Thymus (tissue), 11 donors: ENCODE measurements at regions not wholly inside any gene's neighbourhood (a gene's known extent, or its start where the extent isn't known, plus 50 kb on each side); places are given as distances from the start of the nearest gene placed in this dataset.

Experiments
- DNase-seq, 9 donors: peaks; one replicate each; pipeline ENCODE4 v3.0.0-alpha.2; 2013; ENCODE audit warnings: low spot score in 9 of 9, low read depth in 6 of 9, missing footprints in 1 of 9
- H3K27ac ChIP-seq, 2 donors: one replicate each; pipeline ENCODE4 v1.5.1; 2013; ENCODE audit warnings: control low read depth in 1 of 2, low read depth in 1 of 2, low read length in 1 of 2, mild to moderate bottlenecking in 1 of 2, moderate library complexity in 1 of 2
- H3K27me3 ChIP-seq, 2 donors: one replicate each; pipeline ENCODE4 v1.5.1; 2013; ENCODE audit warnings: low read length in 1 of 2; ENCODE audit not compliant: control insufficient read depth in 2 of 2, insufficient read depth in 1 of 2
- H3K36me3 ChIP-seq, 2 donors: one replicate each; pipeline ENCODE4 v1.5.1; 2013; ENCODE audit warnings: low read length in 1 of 2, mild to moderate bottlenecking in 1 of 2, moderate library complexity in 1 of 2; ENCODE audit not compliant: control insufficient read depth in 2 of 2, insufficient read depth in 2 of 2
- H3K4me1 ChIP-seq, 2 donors: one replicate each; pipeline ENCODE4 v1.5.1; 2013; ENCODE audit warnings: low read length in 2 of 2; ENCODE audit not compliant: control insufficient read depth in 2 of 2, insufficient read depth in 2 of 2
- H3K4me3 ChIP-seq, 2 donors: one replicate each; pipeline ENCODE4 v1.5.1; 2013; ENCODE audit warnings: low read length in 2 of 2, control low read depth in 1 of 2, mild to moderate bottlenecking in 1 of 2
- H3K9me3 ChIP-seq, 2 donors: one replicate each; pipeline ENCODE4 v1.5.1; 2013; ENCODE audit warnings: low read length in 1 of 2, mild to moderate bottlenecking in 1 of 2; ENCODE audit not compliant: control insufficient read depth in 2 of 2, insufficient read depth in 1 of 2
- WGBS: extraction: QIAGEN DNeasy Blood & Tissue Kit; methylation state at CpG from one replicate; pipeline ENCODE4 v1.1.7; 2013; 5-methylcytosine and 5-hydroxymethylcytosine counted together
- donor health status: healthy.

DNA sequence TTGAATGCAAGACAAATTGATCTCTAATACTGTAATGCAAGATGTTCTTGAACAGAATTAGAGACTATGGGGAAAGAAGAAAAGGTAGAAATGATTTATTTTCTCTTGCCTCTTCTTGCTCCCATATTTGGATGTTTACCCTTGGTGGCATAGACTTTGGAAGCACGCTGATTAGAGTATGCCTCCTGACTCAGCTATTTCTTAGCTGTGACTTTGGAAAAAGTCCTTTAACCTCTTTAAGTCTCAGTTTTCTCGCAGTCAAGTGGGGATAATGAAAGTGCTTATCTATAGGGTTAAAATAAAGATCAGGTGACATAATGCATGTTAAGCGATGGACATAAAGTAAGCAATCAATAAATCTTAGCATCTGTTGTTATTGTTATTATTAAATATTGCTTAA is 545.5 kb downstream of the GLUD2 start:
- 92% methylated on average over 3 of the region's 3 CpGs for WGBS
- Histone ChIP-seq H3K27me3 (no peaks in the 10 kb centered on the region), H3K36me3 (no peaks in the 10 kb centered on the region), H3K4me3 (no peak overlapping the region), H3K27ac (no peak overlapping the region), H3K4me1 (no peaks in the 10 kb centered on the region), H3K9me3 (no peaks in the 10 kb centered on the region)
- DNase-seq: no peak

DNA sequence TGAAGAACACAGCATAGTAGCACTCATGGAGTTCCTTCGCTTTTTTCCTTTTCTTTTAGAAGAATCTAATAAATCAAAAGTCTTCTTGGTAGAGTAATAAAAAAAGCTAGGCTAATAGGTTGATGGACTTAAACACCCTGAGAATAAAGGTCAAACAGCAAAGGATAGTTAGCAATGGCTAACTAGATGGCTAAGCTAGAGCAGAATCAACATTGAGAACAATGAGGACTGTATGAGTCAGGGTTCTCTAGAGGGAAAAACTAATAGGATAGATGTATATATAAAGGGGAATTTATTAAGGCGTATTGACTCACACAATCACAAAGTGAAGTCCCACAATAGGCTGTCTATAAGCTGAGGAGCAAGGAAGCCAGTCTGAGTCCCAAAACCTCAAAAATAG is 550.9 kb downstream of the GLUD2 start:
- Histone ChIP-seq H3K4me1 (no peaks in the 10 kb centered on the region), H3K27me3 (no peaks in the 10 kb centered on the region), H3K27ac (no peak overlapping the region), H3K9me3 (no peaks in the 10 kb centered on the region), H3K4me3 (no peak overlapping the region), H3K36me3 (no peaks in the 10 kb centered on the region)
- WGBS: 97% methylated on average over 2 of the region's 2 CpGs
- DNase-seq: no peak

DNA sequence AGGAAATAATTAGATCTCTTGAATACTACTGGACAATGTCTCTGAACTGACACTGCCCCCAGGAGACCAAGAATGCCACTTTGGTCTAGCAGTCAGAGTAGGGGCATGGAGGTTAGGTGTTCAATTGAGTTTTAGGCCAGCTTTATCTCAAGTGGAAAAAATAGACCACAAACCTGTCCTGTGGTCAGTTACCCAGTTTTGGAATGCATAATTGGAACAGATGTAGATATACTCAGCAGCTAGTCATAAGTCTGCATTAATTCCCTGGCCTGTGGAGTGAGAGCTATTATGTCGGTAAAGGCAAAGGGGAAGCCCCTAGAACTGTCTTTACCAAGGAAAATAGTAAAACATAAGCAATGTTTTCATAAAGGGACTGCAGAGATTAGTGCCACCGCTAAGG is 587.7 kb downstream of the GLUD2 start:
- 96% methylated on average over 2 of the region's 2 CpGs for WGBS
- DNase-seq: no peak
- H3K4me1 ChIP-seq: no peaks in the 10 kb centered on the region
- no peaks in the 10 kb centered on the region for H3K27me3 ChIP-seq
- H3K4me3 ChIP-seq: no peak overlapping the region
- no peak overlapping the region for H3K27ac ChIP-seq
- no peaks in the 10 kb centered on the region for H3K36me3 ChIP-seq
- H3K9me3 ChIP-seq: no peaks in the 10 kb centered on the region

DNA sequence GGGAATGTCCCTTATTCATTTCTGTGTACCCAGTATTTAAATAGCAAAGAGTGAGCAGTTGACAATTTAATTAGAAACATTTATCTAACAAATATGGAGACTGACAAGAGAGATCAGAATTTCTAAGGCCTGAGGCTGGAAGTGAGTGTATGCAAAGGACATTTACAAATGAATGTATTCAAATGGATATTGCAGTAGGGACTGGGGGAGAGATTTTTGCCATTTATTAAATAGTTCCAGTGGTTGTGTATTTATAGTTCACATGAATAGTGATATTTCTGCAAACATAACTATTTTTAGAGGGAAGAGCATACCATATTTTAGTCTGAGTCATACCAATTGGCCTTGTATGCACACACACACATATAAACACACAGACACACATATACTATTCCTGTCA is 592.4 kb downstream of the GLUD2 start:
- Histone ChIP-seq H3K4me3 (no peak overlapping the region), H3K9me3 (no peaks in the 10 kb centered on the region), H3K4me1 (no peaks in the 10 kb centered on the region), H3K36me3 (no peaks in the 10 kb centered on the region), H3K27ac (no peak overlapping the region), H3K27me3 (no peaks in the 10 kb centered on the region)
- no peak for DNase-seq

GRCh38 chrX:121641560-121641959 is 594.1 kb downstream of the GLUD2 start:
- no peak for DNase-seq
- WGBS: 58% methylated on average over 2 of the region's 2 CpGs
- no peaks in the 10 kb centered on the region for H3K4me1 ChIP-seq
- H3K9me3 ChIP-seq: no peaks in the 10 kb centered on the region
- H3K27ac ChIP-seq: no peak overlapping the region
- no peaks in the 10 kb centered on the region for H3K27me3 ChIP-seq
- no peaks in the 10 kb centered on the region for H3K36me3 ChIP-seq
- H3K4me3 ChIP-seq: no peak overlapping the region

DNA sequence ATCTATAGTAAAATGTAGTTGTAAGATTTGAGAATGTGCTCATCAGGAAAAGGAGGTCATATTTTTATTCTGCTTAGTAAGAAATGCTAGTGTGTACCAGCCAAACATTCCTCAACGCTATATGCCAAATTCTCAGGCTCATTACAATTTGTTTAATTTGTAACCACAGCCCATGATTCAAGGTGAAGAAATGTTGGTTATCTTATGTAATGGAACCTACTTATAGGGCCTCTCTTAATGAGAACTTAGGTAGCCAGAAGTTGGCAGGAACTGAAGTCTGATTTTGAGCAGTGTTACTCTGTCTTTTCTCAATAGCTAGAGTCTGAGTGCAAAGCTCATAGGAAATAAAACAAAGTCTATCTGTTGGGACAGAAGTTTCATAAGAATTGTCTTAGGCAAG is 595.0 kb downstream of the GLUD2 start:
- no peaks in the 10 kb centered on the region for H3K4me1 ChIP-seq
- no peaks in the 10 kb centered on the region for H3K27me3 ChIP-seq
- no peak overlapping the region for H3K27ac ChIP-seq
- no peak overlapping the region for H3K4me3 ChIP-seq
- no peak for DNase-seq
- no peaks in the 10 kb centered on the region for H3K9me3 ChIP-seq
- H3K36me3 ChIP-seq: no peaks in the 10 kb centered on the region
- WGBS: 94% methylated on average over 1 of the region's 1 CpG

DNA sequence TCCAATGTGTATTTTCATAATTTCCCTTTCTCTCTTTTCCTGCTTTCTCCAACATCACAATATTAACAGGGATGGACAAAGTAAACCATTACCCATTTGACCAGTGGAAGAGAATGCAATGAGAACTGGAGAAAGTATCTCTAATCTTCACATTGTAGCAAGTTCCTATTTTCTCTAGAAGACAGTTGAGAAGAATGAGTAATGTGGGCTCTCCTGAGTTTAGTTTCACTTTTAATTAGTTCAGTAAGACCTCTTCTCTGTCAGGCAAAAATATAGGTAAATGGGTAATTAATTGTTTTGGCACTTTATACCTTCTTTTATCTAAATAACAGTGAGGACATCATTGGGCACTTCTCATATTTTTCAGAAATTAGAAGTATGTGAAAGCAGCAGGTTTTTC is 602.0 kb downstream of the GLUD2 start:
- Histone ChIP-seq H3K4me3 (no peak overlapping the region), H3K4me1 (no peaks in the 10 kb centered on the region), H3K27ac (no peak overlapping the region), H3K27me3 (no peaks in the 10 kb centered on the region), H3K9me3 (no peaks in the 10 kb centered on the region), H3K36me3 (no peaks in the 10 kb centered on the region)
- DNase-seq: no peak

- DNase-seq: no peak
- no peaks in the 10 kb centered on the region for H3K36me3 ChIP-seq
- no peak overlapping the region for H3K27ac ChIP-seq
- no peaks in the 10 kb centered on the region for H3K27me3 ChIP-seq
- no peaks in the 10 kb centered on the region for H3K4me1 ChIP-seq
- H3K9me3 ChIP-seq: no peaks in the 10 kb centered on the region
- no peak overlapping the region for H3K4me3 ChIP-seq
Measured at GRCh38 chrX:121655276-121655675, 607.9 kb downstream of the GLUD2 start.

DNA sequence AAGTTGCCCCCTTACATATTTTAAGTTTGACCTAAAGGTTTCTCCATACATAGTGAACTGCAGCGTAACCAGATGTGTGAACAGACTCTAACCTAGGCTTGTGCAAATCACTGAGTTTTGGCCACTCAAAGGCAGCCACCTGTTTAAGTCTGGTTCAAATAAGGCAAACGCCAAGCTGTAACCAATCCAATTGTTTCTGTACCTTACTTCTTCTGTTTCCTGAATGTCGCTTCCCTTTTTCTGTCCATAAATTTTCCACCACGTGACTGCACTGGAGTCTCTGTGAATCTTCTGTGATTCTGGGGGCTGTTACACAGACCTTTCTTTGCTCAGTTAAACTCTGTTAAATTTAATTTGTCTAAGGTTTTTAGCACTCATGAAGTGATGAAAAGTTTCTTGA is 618.8 kb downstream of the GLUD2 start:
- WGBS: 21% methylated on average over 4 of the region's 4 CpGs
- no peaks in the 10 kb centered on the region for H3K36me3 ChIP-seq
- DNase-seq: no peak
- H3K9me3 ChIP-seq: no peaks in the 10 kb centered on the region
- no peaks in the 10 kb centered on the region for H3K4me1 ChIP-seq
- H3K27me3 ChIP-seq: no peaks in the 10 kb centered on the region
- no peak overlapping the region for H3K27ac ChIP-seq
- H3K4me3 ChIP-seq: no peak overlapping the region

DNA sequence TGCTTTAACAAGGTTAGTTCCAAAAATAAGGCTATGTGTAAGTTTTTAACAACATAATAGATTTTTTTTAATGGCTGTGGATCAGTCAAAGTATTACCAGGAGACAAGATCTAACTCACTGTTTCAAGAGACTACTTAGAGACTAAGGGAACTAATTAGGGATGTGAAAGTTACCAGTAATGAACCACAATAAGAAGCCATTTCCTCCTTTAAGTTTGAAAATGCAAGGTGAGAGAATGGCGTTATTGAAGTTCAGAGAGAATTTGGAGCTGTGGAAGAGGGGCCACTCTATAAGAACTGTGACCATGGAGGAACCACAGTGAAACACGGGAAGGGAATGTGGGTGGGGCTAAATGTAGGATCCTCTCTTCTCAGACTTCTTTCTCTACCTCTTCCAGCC is 624.2 kb downstream of the GLUD2 start:
- Histone ChIP-seq H3K4me3 (no peak overlapping the region), H3K27ac (no peak overlapping the region), H3K36me3 (no peaks in the 10 kb centered on the region), H3K9me3 (no peaks in the 10 kb centered on the region), H3K4me1 (no peaks in the 10 kb centered on the region), H3K27me3 (no peaks in the 10 kb centered on the region)
- no peak for DNase-seq
- WGBS: 31% methylated on average over 2 of the region's 2 CpGs
